GM12872 (cell line): ENCODE measurements at regions not wholly inside any gene's neighbourhood (a gene's known extent, or its start where the extent isn't known, plus 50 kb on each side); places are given as distances from the start of the nearest gene placed in this dataset.

Experiments used
- TF ChIP-seq, protein P1 (sequence below): IDR thresholded peaks from 3 replicates; pipeline ENCODE4 v1.5.1; 2011; ENCODE audit warnings: low read depth, mild to moderate bottlenecking, low read length, moderate library complexity; ENCODE audit not compliant: insufficient read depth

DNA sequence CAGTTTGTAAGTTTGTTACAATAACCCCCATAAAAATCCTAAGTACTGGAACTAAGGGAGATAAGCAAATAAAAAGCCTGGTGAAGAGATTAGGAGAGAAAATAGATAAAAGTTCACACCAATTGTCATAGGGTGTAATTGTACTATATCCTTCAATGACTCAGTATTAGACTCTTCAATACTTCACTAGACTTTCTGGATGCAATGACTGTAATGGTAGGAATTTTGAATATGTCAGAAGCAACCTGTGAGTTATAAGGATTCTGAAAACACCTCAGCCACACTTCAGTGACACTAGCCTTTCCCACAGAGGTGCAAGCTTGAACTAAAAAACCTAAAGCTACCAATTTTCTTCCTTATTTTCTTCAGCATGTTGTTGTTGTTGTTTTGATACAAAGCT is 147.9 kb downstream of the PTGER3 start:
- TF ChIP-seq, protein P1, sequence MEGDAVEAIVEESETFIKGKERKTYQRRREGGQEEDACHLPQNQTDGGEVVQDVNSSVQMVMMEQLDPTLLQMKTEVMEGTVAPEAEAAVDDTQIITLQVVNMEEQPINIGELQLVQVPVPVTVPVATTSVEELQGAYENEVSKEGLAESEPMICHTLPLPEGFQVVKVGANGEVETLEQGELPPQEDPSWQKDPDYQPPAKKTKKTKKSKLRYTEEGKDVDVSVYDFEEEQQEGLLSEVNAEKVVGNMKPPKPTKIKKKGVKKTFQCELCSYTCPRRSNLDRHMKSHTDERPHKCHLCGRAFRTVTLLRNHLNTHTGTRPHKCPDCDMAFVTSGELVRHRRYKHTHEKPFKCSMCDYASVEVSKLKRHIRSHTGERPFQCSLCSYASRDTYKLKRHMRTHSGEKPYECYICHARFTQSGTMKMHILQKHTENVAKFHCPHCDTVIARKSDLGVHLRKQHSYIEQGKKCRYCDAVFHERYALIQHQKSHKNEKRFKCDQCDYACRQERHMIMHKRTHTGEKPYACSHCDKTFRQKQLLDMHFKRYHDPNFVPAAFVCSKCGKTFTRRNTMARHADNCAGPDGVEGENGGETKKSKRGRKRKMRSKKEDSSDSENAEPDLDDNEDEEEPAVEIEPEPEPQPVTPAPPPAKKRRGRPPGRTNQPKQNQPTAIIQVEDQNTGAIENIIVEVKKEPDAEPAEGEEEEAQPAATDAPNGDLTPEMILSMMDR = no peak

DNA sequence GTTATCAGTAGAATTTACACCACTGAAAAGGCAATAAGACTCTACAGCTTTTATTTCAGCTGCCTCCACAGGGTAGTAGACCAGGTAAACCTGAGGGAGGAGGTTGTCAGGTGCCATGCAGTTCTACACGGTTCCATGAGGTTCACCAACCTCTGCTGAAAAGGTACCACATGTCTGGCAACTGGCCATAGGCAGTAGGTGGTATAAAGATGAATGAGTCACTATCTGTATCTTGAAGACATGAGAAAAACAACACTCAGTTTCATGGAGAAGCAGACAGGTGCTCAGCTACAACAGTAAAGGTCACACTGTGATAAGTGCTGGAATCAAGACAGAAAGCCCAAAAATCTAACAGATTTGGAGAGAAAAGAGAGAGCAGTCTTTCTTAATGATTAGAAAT is 145.4 kb downstream of the PTGER3 start:
- TF ChIP-seq, protein P1 = no peak

DNA sequence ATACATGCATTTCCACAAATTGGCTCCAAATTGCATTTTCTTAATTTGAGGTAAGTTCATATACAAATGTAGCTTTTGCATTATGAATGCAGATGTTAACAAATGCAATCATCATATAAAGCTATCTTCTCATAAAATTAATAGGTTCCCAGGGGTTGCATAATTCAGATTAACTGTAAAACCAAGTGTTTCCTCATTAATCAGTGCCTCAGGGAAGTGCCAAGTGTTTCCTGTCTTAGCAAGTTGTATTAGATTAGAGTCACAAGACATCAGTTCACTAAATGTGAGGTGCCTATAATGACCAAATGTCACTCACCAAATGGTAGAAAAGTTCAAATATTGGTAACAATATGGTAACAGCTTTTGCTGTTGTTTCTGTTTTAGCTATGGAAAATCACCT is 140.8 kb downstream of the PTGER3 start:
- TF ChIP-seq, protein P1 = no peak

DNA sequence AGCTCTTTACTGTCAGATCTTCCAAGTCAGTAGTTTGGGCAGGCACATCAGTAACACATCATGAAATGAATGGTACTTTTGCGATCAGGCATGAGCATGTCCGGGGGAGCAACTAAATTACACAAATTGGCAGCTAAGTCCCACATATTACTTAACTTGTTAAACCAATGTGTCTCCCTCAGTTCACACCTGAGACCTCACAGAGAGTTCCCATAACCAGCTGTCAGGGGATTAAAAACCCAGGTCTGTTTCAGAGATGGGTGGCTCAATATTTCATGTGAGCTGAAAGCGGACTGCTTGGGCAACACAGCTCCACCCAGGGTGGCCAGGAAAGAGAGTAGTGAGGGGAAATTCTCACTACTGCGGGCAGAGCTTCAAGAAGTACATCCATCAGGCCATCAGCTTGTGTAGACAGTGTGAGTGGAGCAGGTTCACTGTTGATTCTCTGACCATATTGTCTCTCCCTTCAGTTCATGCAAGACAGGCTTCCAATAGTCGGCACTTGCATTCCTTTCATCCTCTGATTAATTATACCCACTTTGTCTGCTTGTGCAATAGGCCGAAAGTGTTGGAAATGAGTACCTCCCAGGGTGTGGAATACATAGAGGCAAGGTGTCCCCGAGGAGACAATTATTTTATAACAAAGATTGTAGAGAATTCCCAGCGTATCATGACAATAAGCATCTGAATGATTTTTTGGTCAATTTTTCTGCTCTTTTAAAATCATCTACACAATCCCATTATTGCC is 139.9 kb downstream of the PTGER3 start:
- TF ChIP-seq, protein P1 = no peak

DNA sequence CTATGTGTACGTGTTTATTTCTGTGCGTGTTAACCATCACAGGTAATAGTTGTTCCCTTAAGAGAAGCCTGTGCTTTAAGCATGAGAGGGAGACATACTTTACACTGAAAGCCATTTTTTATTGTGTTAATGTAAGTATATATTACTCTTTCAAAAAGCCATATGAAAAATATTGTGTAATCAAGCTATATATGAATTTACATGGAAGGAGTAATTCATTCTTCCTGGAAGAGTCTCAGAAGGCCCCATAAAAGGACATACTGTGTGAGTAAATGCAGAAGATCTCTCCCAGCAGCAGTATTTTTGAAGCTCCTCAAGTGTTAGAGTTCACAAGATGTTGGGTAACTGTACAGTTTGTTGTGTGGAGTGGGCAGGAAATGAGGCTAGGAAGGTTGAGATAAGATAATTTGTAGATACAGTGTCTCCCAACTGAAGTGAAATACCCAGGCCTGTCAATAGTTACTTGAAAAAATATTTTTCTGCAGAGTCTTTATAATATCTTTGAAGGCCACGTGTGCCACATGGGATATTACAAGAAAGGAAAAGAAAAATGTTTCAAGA is 138.3 kb downstream of the PTGER3 start:
- TF ChIP-seq, protein P1 = no peak

DNA sequence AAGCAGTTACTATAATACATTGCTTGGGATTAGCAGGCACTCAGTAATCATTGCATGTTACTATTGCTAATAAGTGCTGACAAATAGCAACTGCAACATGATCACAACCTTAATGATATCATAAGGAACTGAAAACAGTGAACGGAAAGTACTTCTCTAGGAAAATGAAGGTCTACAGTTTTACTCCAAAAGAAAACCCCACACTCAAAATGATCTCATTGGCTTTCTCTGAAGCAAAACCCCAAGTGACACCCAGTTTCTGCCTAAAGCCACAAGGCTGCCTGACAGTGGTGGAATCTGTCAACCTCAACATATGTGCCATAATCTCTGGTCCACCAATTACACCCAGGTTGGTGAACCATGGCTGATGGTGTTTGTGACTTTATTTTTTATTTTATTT is 137.6 kb downstream of the PTGER3 start:
- TF ChIP-seq, protein P1 = no peak

DNA sequence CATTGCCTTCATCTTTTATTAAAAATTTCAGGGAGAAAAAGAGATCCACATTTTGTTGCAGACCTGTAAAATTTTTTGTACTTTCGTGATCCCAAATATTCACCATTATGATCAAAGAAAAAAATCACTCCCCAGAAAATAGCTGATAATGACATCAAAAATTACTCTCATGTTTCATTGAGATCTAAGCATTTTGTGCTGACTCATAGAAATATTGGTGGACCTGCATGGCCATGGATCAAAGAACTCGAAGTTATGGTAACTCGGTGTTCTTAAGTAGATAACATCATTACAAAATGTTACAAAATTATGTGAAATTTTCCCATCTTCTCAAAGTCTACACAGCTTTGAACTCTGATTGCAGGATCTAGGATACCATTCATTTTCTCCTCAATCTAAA is 135.8 kb downstream of the PTGER3 start:
- TF ChIP-seq, protein P1 = no peak
